H1 (cell line): ENCODE measurements at regions not wholly inside any gene's neighbourhood (a gene's known extent, or its start where the extent isn't known, plus 50 kb on each side); places are given as distances from the start of the nearest gene placed in this dataset.

Source experiments
- CTCF ChIA-PET: fragments of 300-600 bp; sonication (Branson Sonifier 250); formaldehyde crosslinking; loops from one replicate; lab custom pipeline; 2021; ENCODE audit not compliant: partially characterized antibody; lab: Charles Lee
- POLR2A ChIA-PET: fragments of 300-600 bp; sonication (Branson Sonifier 250); formaldehyde crosslinking; loops from one replicate; lab custom pipeline; 2021; ENCODE audit warnings: inconsistent platforms; ENCODE audit not compliant: partially characterized antibody; lab: Charles Lee
- DNase-seq, 2 experiments: peaks; one replicate each; pipeline versions ENCODE4 v3.0.0 to v3.0.0-alpha.2; 2010 to 2022; ENCODE audit warnings: low spot score in 2 of 2, low read depth in 1 of 2, mixed read lengths in 1 of 2
- FAIRE-seq: peaks from 2 replicates; lab custom pipeline; 2011; peaks lifted over from hg19 to GRCh38; lab: Jason Lieb, UNC
- H2AFZ ChIP-seq: 2 replicates; pipeline ENCODE4 v1.8.1; 2012; ENCODE audit warnings: low read length, inconsistent platforms
- H2AK5ac ChIP-seq: 2 replicates; pipeline ENCODE4 v1.6.1; 2013; ENCODE audit warnings: low read depth, low read length
- H2BK120ac ChIP-seq: replicated peaks from 2 replicates; pipeline ENCODE3; 2013; ENCODE audit warnings: low read depth, low read length, inconsistent platforms
- H2BK12ac ChIP-seq: 2 replicates; pipeline ENCODE4 v1.6.1; 2013; ENCODE audit warnings: low read depth, low read length
- H2BK15ac ChIP-seq: 2 replicates; pipeline ENCODE4 v1.6.1; 2013; ENCODE audit warnings: low read length
- H2BK20ac ChIP-seq: 2 replicates; pipeline ENCODE4 v1.6.1; 2013; ENCODE audit warnings: low read length
- H2BK5ac ChIP-seq: 2 replicates; pipeline ENCODE4 v1.6.1; 2013; ENCODE audit warnings: low read depth, low read length
- H3K14ac ChIP-seq: 2 replicates; pipeline ENCODE4 v1.6.1; 2013; ENCODE audit warnings: inconsistent platforms; ENCODE audit not compliant: insufficient read length
- H3K18ac ChIP-seq: 2 replicates; pipeline ENCODE4 v1.6.1; 2013; ENCODE audit warnings: low read length; ENCODE audit errors: extremely low read depth
- H3K23ac ChIP-seq: 2 replicates; pipeline ENCODE4 v1.6.1; 2013; ENCODE audit warnings: inconsistent platforms; ENCODE audit not compliant: insufficient read length
- H3K23me2 ChIP-seq: 2 replicates; pipeline ENCODE4 v1.6.1; 2013; ENCODE audit warnings: low read depth, low read length
- H3K27ac ChIP-seq: 2 replicates; pipeline ENCODE4 v1.6.1; 2011; ENCODE audit warnings: low read depth, low read length, inconsistent platforms
- H3K27me3 ChIP-seq, 4 experiments: replicated peaks in 1 of 4; 1 replicate in 1 of 4; 2 replicates in 3 of 4; pipeline versions ENCODE4 v1.6.1 to v1.8.1; 2011 to 2013; ENCODE audit warnings: low read length in 3 of 4, mild to moderate bottlenecking in 3 of 4, inconsistent platforms in 2 of 4, mixed read lengths in 2 of 4, moderate library complexity in 1 of 4; ENCODE audit not compliant: control insufficient read depth in 3 of 4, insufficient read depth in 3 of 4; ENCODE audit errors: extremely low read depth in 1 of 4
- H3K36me3 ChIP-seq, 4 experiments: 2 replicates each; pipeline versions ENCODE4 v1.6.1 to v1.8.1; 2011 to 2013; ENCODE audit warnings: mild to moderate bottlenecking in 4 of 4, low read length in 3 of 4, moderate library complexity in 2 of 4, control low read depth in 1 of 4, inconsistent platforms in 1 of 4; ENCODE audit not compliant: insufficient read depth in 4 of 4, control insufficient read depth in 2 of 4
- H3K4ac ChIP-seq: replicated peaks from 2 replicates; pipeline ENCODE3; 2013; ENCODE audit warnings: low read length, low read depth, mixed read lengths, inconsistent platforms; ENCODE audit not compliant: insufficient read length
- H3K4me1 ChIP-seq, 4 experiments: replicated peaks in 1 of 4; 1 replicate in 1 of 4; 2 replicates in 3 of 4; pipeline versions ENCODE4 v1.6.1 to v1.8.1; 2011 to 2013; ENCODE audit warnings: low read length in 3 of 4, inconsistent platforms in 2 of 4, mixed read lengths in 1 of 4; ENCODE audit not compliant: insufficient read depth in 4 of 4, control insufficient read depth in 3 of 4
- H3K4me2 ChIP-seq, 2 experiments: 2 replicates each; pipeline versions ENCODE4 v1.6.1 to v1.8.1; 2011 to 2013; ENCODE audit warnings: low read depth in 2 of 2, low read length in 2 of 2, control low read depth in 1 of 2, inconsistent platforms in 1 of 2, mild to moderate bottlenecking in 1 of 2; ENCODE audit not compliant: insufficient read depth in 1 of 2
- H3K4me3 ChIP-seq, 4 experiments: fragments of 200-600, 300-600 bp in 1 of 4; sonication (generic), shearing (Covaris generic), sonication (Bioruptor Twin) in 1 of 4; 2 replicates each; pipeline versions ENCODE4 v1.5.1 to v1.8.1; 2011 to 2016; ENCODE audit warnings: low read length in 4 of 4, low read depth in 3 of 4, control low read depth in 2 of 4, inconsistent platforms in 2 of 4, mild to moderate bottlenecking in 2 of 4, mixed read lengths in 1 of 4, moderate library complexity in 1 of 4; ENCODE audit not compliant: insufficient read depth in 2 of 4; ENCODE audit errors: extremely low read depth in 1 of 4
- H3K56ac ChIP-seq: replicated peaks from 2 replicates; pipeline ENCODE3; 2013; ENCODE audit warnings: low read depth, mild to moderate bottlenecking, mixed read lengths, low read length, inconsistent platforms; ENCODE audit not compliant: insufficient read length
- H3K79me1 ChIP-seq: 2 replicates; pipeline ENCODE4 v1.6.1; 2013; ENCODE audit warnings: low read depth, low read length, control low read depth
- H3K79me2 ChIP-seq, 2 experiments: 2 replicates each; pipeline versions ENCODE4 v1.6.1 to v1.8.1; 2012 to 2013; ENCODE audit warnings: low read length in 2 of 2, mild to moderate bottlenecking in 2 of 2, inconsistent platforms in 1 of 2; ENCODE audit not compliant: insufficient read depth in 2 of 2, control insufficient read depth in 1 of 2
- H3K9ac ChIP-seq, 4 experiments: replicated peaks in 1 of 4; 1 replicate in 1 of 4; 2 replicates in 3 of 4; pipeline versions ENCODE4 v1.6.1 to v1.8.1; 2011 to 2013; ENCODE audit warnings: low read depth in 3 of 4, low read length in 3 of 4, control low read depth in 2 of 4, mild to moderate bottlenecking in 2 of 4, moderate library complexity in 2 of 4, inconsistent platforms in 1 of 4; ENCODE audit errors: extremely low read depth in 1 of 4
- H3K9me3 ChIP-seq, 2 experiments: 2 replicates each; pipeline versions ENCODE4 v1.6.1 to v1.8.1; 2012 to 2013; ENCODE audit warnings: mild to moderate bottlenecking in 2 of 2, moderate library complexity in 2 of 2, control low read depth in 1 of 2, inconsistent platforms in 1 of 2, low read depth in 1 of 2, low read length in 1 of 2, mixed read lengths in 1 of 2; ENCODE audit not compliant: insufficient read depth in 2 of 2
- H4K20me1 ChIP-seq, 2 experiments: replicated peaks in 1 of 2; 2 replicates each; pipeline versions ENCODE3 to v1.8.1; 2011 to 2013; ENCODE audit warnings: inconsistent platforms in 2 of 2, low read length in 2 of 2, mild to moderate bottlenecking in 1 of 2; ENCODE audit not compliant: insufficient read depth in 2 of 2, control insufficient read depth in 1 of 2
- H4K5ac ChIP-seq: 2 replicates; pipeline ENCODE4 v1.6.1; 2013; ENCODE audit warnings: low read length, low read depth, mixed read lengths, inconsistent platforms; ENCODE audit not compliant: insufficient read length
- H4K8ac ChIP-seq: 2 replicates; pipeline ENCODE4 v1.8.0; 2013; ENCODE audit warnings: mild to moderate bottlenecking, moderate library complexity, low read length, inconsistent platforms; ENCODE audit not compliant: insufficient read depth; ENCODE audit errors: extremely low read depth
- H4K91ac ChIP-seq: replicated peaks from 2 replicates; pipeline ENCODE3; 2013; ENCODE audit warnings: low read length, mixed read lengths, inconsistent platforms; ENCODE audit not compliant: insufficient read length
- CBX8 ChIP-seq: fragments of 300-800, 300-1000 bp; sonication (generic); IDR thresholded peaks from 2 replicates; pipeline ENCODE4 v1.7.1; 2016; ENCODE audit warnings: low read depth, low read length, borderline replicate concordance
- CREB1 ChIP-seq: IDR thresholded peaks from 2 replicates; pipeline ENCODE4 v1.6.1; 2012; ENCODE audit warnings: inconsistent platforms
- EGR1 ChIP-seq: IDR thresholded peaks from 2 replicates; pipeline ENCODE4 v1.6.1; 2011; ENCODE audit warnings: low read depth, low read length, borderline replicate concordance
- EZH2 ChIP-seq: fragments of 200-600 bp; sonication (generic); IDR thresholded peaks from 2 replicates; pipeline ENCODE4 v1.7.1; 2012; ENCODE audit warnings: low read depth, mild to moderate bottlenecking, moderate library complexity, low read length, inconsistent platforms; ENCODE audit not compliant: severe bottlenecking
- GTF2F1 ChIP-seq: IDR thresholded peaks from 2 replicates; pipeline ENCODE4 v1.6.1; 2012; ENCODE audit warnings: low read depth, low read length, improper control_type of control experiment, borderline replicate concordance
- MAFK ChIP-seq: IDR thresholded peaks from 2 replicates; pipeline ENCODE4 v1.6.1; 2012; ENCODE audit warnings: low read depth, mild to moderate bottlenecking, improper control_type of control experiment, low read length
- POLR2AphosphoS5 ChIP-seq: IDR thresholded peaks from 2 replicates; pipeline ENCODE4 v1.6.1; 2011; ENCODE audit warnings: low read depth, low read length
- SAP30 ChIP-seq: fragments of 300-600 bp; sonication (generic); IDR thresholded peaks from 2 replicates; pipeline ENCODE4 v1.7.1; 2012; ENCODE audit warnings: low read length, moderate library complexity, mild to moderate bottlenecking, inconsistent platforms; ENCODE audit not compliant: insufficient read depth, insufficient replicate concordance
- SIX5 ChIP-seq: IDR thresholded peaks from 2 replicates; pipeline ENCODE4 v1.6.1; 2011; ENCODE audit warnings: mild to moderate bottlenecking, low read depth, low read length
- SP4 ChIP-seq: IDR thresholded peaks from 2 replicates; pipeline ENCODE4 v1.6.1; 2012; ENCODE audit warnings: low read length, inconsistent platforms
- TAF1 ChIP-seq: IDR thresholded peaks from 2 replicates; pipeline ENCODE4 v1.6.1; 2011; ENCODE audit warnings: mild to moderate bottlenecking, low read depth, low read length
- WGBS, 2 experiments: shearing (Covaris generic) in 1 of 2; methylation state at CpG; one replicate each; pipeline versions ENCODE4 v1.1.6 to v1.1.7; 2013 to 2015; ENCODE audit warnings: low lambda C conversion rate in 2 of 2, mixed read lengths in 2 of 2, inconsistent platforms in 1 of 2, low coverage in 1 of 2, missing lambda C conversion rate in 1 of 2; ENCODE audit not compliant: insufficient replicate concordance in 2 of 2, insufficient coverage in 1 of 2, insufficient read length in 1 of 2; ENCODE audit errors: extremely low coverage in 1 of 2, missing lambda C conversion rate in 1 of 2; 5-methylcytosine and 5-hydroxymethylcytosine counted together

DNA sequence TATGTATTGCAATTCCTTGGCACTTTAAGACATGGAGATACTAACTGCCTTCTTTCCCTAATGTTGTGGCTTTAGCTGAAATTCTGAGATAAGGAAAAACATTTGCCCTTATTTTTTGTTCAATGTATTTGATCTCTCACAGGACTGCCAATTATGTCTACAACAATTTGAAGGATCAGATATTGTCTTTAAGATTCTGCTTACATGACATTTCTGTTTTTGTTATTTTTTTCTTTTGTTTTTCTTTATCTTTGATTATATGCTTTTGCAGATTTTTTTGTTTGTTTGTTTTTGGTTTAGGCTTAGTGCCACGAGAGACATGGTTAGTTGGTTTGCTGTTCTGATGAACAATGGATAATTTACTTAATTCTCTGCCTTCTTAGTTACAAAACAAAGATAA, 303.3 kb downstream of the TECRL start:
- Histone ChIP-seq H3K23ac (no peak overlapping the region), H3K14ac (no peak overlapping the region), H4K20me1 (no peaks in the 10 kb centered on the region), H2BK12ac (no peak overlapping the region), H4K8ac (no peak overlapping the region), H2BK5ac (no peak overlapping the region), H4K5ac (no peak overlapping the region), H3K79me1 (no peaks in the 10 kb centered on the region), H3K56ac (no peak overlapping the region), H3K4me1 (no peaks in the 10 kb centered on the region), H3K9ac (no peak overlapping the region), H2AK5ac (no peak overlapping the region), H2AFZ (no peak overlapping the region), H3K79me2 (no peaks in the 10 kb centered on the region), H3K4me3 (no peak overlapping the region), H3K4ac (no peak overlapping the region), H3K23me2 (no peaks in the 10 kb centered on the region), H2BK15ac (no peak overlapping the region), H2BK120ac (no peak overlapping the region), H3K4me2 (no peak overlapping the region), H3K9me3 (no peaks in the 10 kb centered on the region), H3K27ac (no peak overlapping the region), H4K91ac (no peak overlapping the region), H2BK20ac (no peak overlapping the region), H3K27me3 (no peaks in the 10 kb centered on the region), H3K36me3 (no peaks in the 10 kb centered on the region), H3K18ac (no peak overlapping the region)
- 100% methylated on average over 1 of the region's 1 CpG; no CpG with 5 or more reads in 1 of the 2 experiments for WGBS, 2 experiments
- CTCF ChIA-PET = no interaction called here
- TF ChIP-seq EZH2 (no peak), CREB1 (no peak), EGR1 (no peak), POLR2AphosphoS5 (no peak), TAF1 (no peak), GTF2F1 (no peak), SIX5 (no peak), SAP30 (no peak), CBX8 (no peak), SP4 (no peak), MAFK (no peak)
- DNase-seq (no peak), FAIRE-seq (no peak)
- POLR2A ChIA-PET = no interaction called here
